ENCODE measurements at regions not wholly inside any gene's neighbourhood (a gene's known extent, or its start where the extent isn't known, plus 50 kb on each side); places are given as distances from the start of the nearest gene placed in this dataset.

GRCh38 chr19:32012206-32012605 is 333.2 kb upstream of the ZNF507 start:
- Histone ChIP-seq H4K20me1 (ENCODE audit: control insufficient read depth, extremely low read depth, insufficient read depth, low read length) (no peaks in the 10 kb centered on the region), H3K27ac (ENCODE audit: control insufficient read depth, insufficient read depth, low read length) (no peak overlapping the region), H3K4me1 (ENCODE audit: control insufficient read depth, extremely low read depth, insufficient read depth, low read length) (no peaks in the 10 kb centered on the region), H2AFZ (ENCODE audit: control insufficient read depth, low read length) (no peak overlapping the region), H3K4me3 (ENCODE audit: control insufficient read depth in 2 of 3, extremely low read depth in 1 of 3, insufficient read depth in 2 of 3, low read depth in 1 of 3, low read length in 3 of 3) (no peak overlapping the region), H3K27me3 (ENCODE audit: control insufficient read depth, extremely low read depth, insufficient read depth, low read length) (no peaks in the 10 kb centered on the region), H3K9ac (ENCODE audit: control insufficient read depth, extremely low read depth, insufficient read depth, low read length) (no peak overlapping the region), H3K9me3 (ENCODE audit: control insufficient read depth, low read depth, low read length) (peaks cover 3% of the 10 kb centered on the region), H3K36me3 (ENCODE audit: control insufficient read depth in 2 of 2, extremely low read depth in 1 of 2, insufficient read depth in 2 of 2, low read length in 2 of 2) (no peaks in the 10 kb centered on the region), H3K79me2 (ENCODE audit: control insufficient read depth, insufficient read depth, low read length) (no peaks in the 10 kb centered on the region), H3K9me1 (ENCODE audit: control insufficient read depth, extremely low read depth, insufficient read depth, low read length) (no peaks in the 10 kb centered on the region), H3K4me2 (ENCODE audit: control insufficient read depth, extremely low read depth, insufficient read depth, low read depth, low read length) (no peak overlapping the region)
- dilution Hi-C loops (cut with MboI; ENCODE audit: extremely low pct_ligation_motif_present, low sequenced_read_pairs) = no loop called here
- TF ChIP-seq EZH2 (IDR thresholded peaks at IDR 0.05; ENCODE audit: low read length) = no peak
- TF ChIP-seq CTCF (optimal IDR thresholded peaks at IDR 0.05 in 1 of 3, IDR thresholded peaks at IDR 0.05 in 1 of 3, conservative IDR thresholded peaks at IDR 0.05 in 1 of 3; ENCODE audit: extremely low read depth in 1 of 3, insufficient read depth in 2 of 3, low read length in 3 of 3) = no peak
- DNase-seq (ENCODE audit: low read depth, low spot score) (no peak), FAIRE-seq (no peak)

- Histone ChIP-seq H3K27me3 (ENCODE audit: control insufficient read depth, extremely low read depth, insufficient read depth, low read length) (no peaks in the 10 kb centered on the region), H4K20me1 (ENCODE audit: control insufficient read depth, extremely low read depth, insufficient read depth, low read length) (no peaks in the 10 kb centered on the region)
- dilution Hi-C loops (cut with MboI; ENCODE audit: extremely low pct_ligation_motif_present, low sequenced_read_pairs) = no loop called here
Measured at GRCh38 chr19:32012886-32013631, 332.4 kb upstream of the ZNF507 start.

More at GRCh38 chr19:32012886-32013631, 332.4 kb upstream of the ZNF507 start:
- Histone ChIP-seq H3K4me2 (ENCODE audit: control insufficient read depth, extremely low read depth, insufficient read depth, low read depth, low read length) (no peak overlapping the region), H2AFZ (ENCODE audit: control insufficient read depth, low read length) (no peak overlapping the region), H3K9me1 (ENCODE audit: control insufficient read depth, extremely low read depth, insufficient read depth, low read length) (no peaks in the 10 kb centered on the region), H3K4me1 (ENCODE audit: control insufficient read depth, extremely low read depth, insufficient read depth, low read length) (no peaks in the 10 kb centered on the region), H3K79me2 (ENCODE audit: control insufficient read depth, insufficient read depth, low read length) (no peaks in the 10 kb centered on the region), H3K9ac (ENCODE audit: control insufficient read depth, extremely low read depth, insufficient read depth, low read length) (no peak overlapping the region), H3K4me3 (ENCODE audit: control insufficient read depth in 2 of 3, extremely low read depth in 1 of 3, insufficient read depth in 2 of 3, low read depth in 1 of 3, low read length in 3 of 3) (no peak overlapping the region), H3K36me3 (ENCODE audit: control insufficient read depth in 2 of 2, extremely low read depth in 1 of 2, insufficient read depth in 2 of 2, low read length in 2 of 2) (no peaks in the 10 kb centered on the region), H3K9me3 (ENCODE audit: control insufficient read depth, low read depth, low read length) (peaks cover 3% of the 10 kb centered on the region), H3K27ac (ENCODE audit: control insufficient read depth, insufficient read depth, low read length) (no peak overlapping the region)
- TF ChIP-seq EZH2 (IDR thresholded peaks at IDR 0.05; ENCODE audit: low read length) (no peak), CTCF (optimal IDR thresholded peaks at IDR 0.05 in 1 of 3, IDR thresholded peaks at IDR 0.05 in 1 of 3, conservative IDR thresholded peaks at IDR 0.05 in 1 of 3; ENCODE audit: extremely low read depth in 1 of 3, insufficient read depth in 2 of 3, low read length in 3 of 3) (no peak)
- FAIRE-seq (no peak), DNase-seq (ENCODE audit: low read depth, low spot score) (no peak)

All from keratinocyte (primary cell).